Naive B cell (primary cell): ENCODE measurements at regions not wholly inside any gene's neighbourhood (a gene's known extent, or its start where the extent isn't known, plus 50 kb on each side); places are given as distances from the start of the nearest gene placed in this dataset.

Experiments
- ATAC-seq, 2 donors: fragments of 150-1000 bp; cut with Tn5 transposase; 2 replicates each; pipeline ENCODE4 v1.10.0; 2021; ENCODE audit warnings: low read depth in 2 of 2, mild to moderate bottlenecking in 2 of 2, moderate library complexity in 2 of 2
- DNase-seq: peaks from one replicate; pipeline ENCODE4 v3.0.0; 2022
- H3K27ac Mint-ChIP-seq, 6 donors: one replicate each; pipeline ENCODE4 v1.8.0; 2020 to 2022; ENCODE audit warnings: mild to moderate bottlenecking in 6 of 6, mixed read lengths in 6 of 6, moderate library complexity in 5 of 6, inconsistent platforms in 2 of 6
- H3K27me3 Mint-ChIP-seq, 3 donors: one replicate each; pipeline ENCODE4 v1.8.0; 2021 to 2022; ENCODE audit warnings: mixed read lengths in 3 of 3, mild to moderate bottlenecking in 1 of 3
- H3K36me3 Mint-ChIP-seq, 2 donors: one replicate each; pipeline ENCODE4 v1.8.0; 2020 to 2022; ENCODE audit warnings: mixed read lengths in 2 of 2, inconsistent platforms in 1 of 2, mild to moderate bottlenecking in 1 of 2
- H3K4me1 Mint-ChIP-seq, 3 donors: one replicate each; pipeline ENCODE4 v1.8.0; 2020 to 2022; ENCODE audit warnings: mixed read lengths in 3 of 3, inconsistent platforms in 1 of 3, mild to moderate bottlenecking in 1 of 3, moderate library complexity in 1 of 3
- H3K4me3 Mint-ChIP-seq, 8 donors: one replicate each; pipeline ENCODE4 v1.8.0; 2020 to 2022; ENCODE audit warnings: mild to moderate bottlenecking in 8 of 8, mixed read lengths in 8 of 8, moderate library complexity in 8 of 8, inconsistent platforms in 2 of 8
- H3K9me3 Mint-ChIP-seq, 7 donors: one replicate each; pipeline ENCODE4 v1.8.0; 2020 to 2022; ENCODE audit warnings: mixed read lengths in 7 of 7, mild to moderate bottlenecking in 5 of 7, inconsistent platforms in 2 of 7, moderate library complexity in 1 of 7

- H3K36me3 Mint-ChIP-seq = peaks cover 4 to 7% of the 10 kb centered on the region in 2 donors
- no peak overlapping the region for H3K27ac Mint-ChIP-seq
- H3K4me3 Mint-ChIP-seq = no peak overlapping the region
- peaks cover 4 to 7% (median 6%) of the 10 kb centered on the region in 3 donors for H3K4me1 Mint-ChIP-seq
- no peak for DNase-seq
- no peak for ATAC-seq
- H3K9me3 Mint-ChIP-seq = peaks cover 0 to 7% (median 4%) of the 10 kb centered on the region in 7 donors
- H3K27me3 Mint-ChIP-seq = no peaks in the 10 kb centered on the region
Measured at GRCh38 chr5:89020926-89021610, 138.1 kb upstream of the MEF2C start.

GRCh38 chr5:89016741-89017303 lies 133.8 kb upstream of the MEF2C start:
- no peak overlapping the region for H3K27ac Mint-ChIP-seq
- H3K4me1 Mint-ChIP-seq = peaks cover 0 to 3% (median 0%) of the 10 kb centered on the region in 3 donors
- no peaks in the 10 kb centered on the region for H3K27me3 Mint-ChIP-seq
- ATAC-seq = no peak
- peaks cover 0 to 18% of the 10 kb centered on the region in 2 donors for H3K36me3 Mint-ChIP-seq
- no peaks in the 10 kb centered on the region for H3K9me3 Mint-ChIP-seq
- H3K4me3 Mint-ChIP-seq = no peak overlapping the region
- DNase-seq = no peak

- peaks cover 0 to 3% (median 0%) of the 10 kb centered on the region in 3 donors for H3K4me1 Mint-ChIP-seq
- peaks cover 0 to 24% of the 10 kb centered on the region in 2 donors for H3K36me3 Mint-ChIP-seq
- no peak overlapping the region for H3K4me3 Mint-ChIP-seq
- ATAC-seq (no peak), DNase-seq (no peak)
- H3K27ac Mint-ChIP-seq = no peak overlapping the region
- H3K27me3 Mint-ChIP-seq = no peaks in the 10 kb centered on the region
- no peaks in the 10 kb centered on the region for H3K9me3 Mint-ChIP-seq
Measured at GRCh38 chr5:89015409-89015808, 132.4 kb upstream of the MEF2C start.

- DNase-seq (no peak), ATAC-seq (no peak)
- no peak overlapping the region for H3K27ac Mint-ChIP-seq
- H3K27me3 Mint-ChIP-seq = no peaks in the 10 kb centered on the region
- peaks cover 0 to 24% of the 10 kb centered on the region in 2 donors for H3K36me3 Mint-ChIP-seq
- peaks cover 0 to 7% (median 0%) of the 10 kb centered on the region in 3 donors for H3K4me1 Mint-ChIP-seq
- H3K4me3 Mint-ChIP-seq = no peak overlapping the region
- H3K9me3 Mint-ChIP-seq = peaks cover 0 to 5% (median 0%) of the 10 kb centered on the region in 7 donors
Measured at GRCh38 chr5:89011778-89012711, 129.1 kb upstream of the MEF2C start.

GRCh38 chr5:89010512-89010911 lies 127.5 kb upstream of the MEF2C start:
- ATAC-seq = no peak
- no peak for DNase-seq
- peaks cover 0 to 24% of the 10 kb centered on the region in 2 donors for H3K36me3 Mint-ChIP-seq
- H3K9me3 Mint-ChIP-seq = peaks cover 0 to 5% (median 0%) of the 10 kb centered on the region in 7 donors
- H3K4me3 Mint-ChIP-seq = no peak overlapping the region
- H3K27ac Mint-ChIP-seq = peak overlapping the region in 1 of 6 donors; percentile 32
- peaks cover 0 to 7% (median 4%) of the 10 kb centered on the region in 3 donors for H3K4me1 Mint-ChIP-seq
- no peaks in the 10 kb centered on the region for H3K27me3 Mint-ChIP-seq

- Mint-ChIP-seq H3K27me3 (no peaks in the 10 kb centered on the region), H3K36me3 (peaks cover 0 to 18% of the 10 kb centered on the region in 2 donors), H3K9me3 (peaks cover 0 to 10% (median 3%) of the 10 kb centered on the region in 7 donors), H3K27ac (peak overlapping the region in 1 of 6 donors; percentile 3), H3K4me3 (no peak overlapping the region), H3K4me1 (peaks cover 0 to 7% (median 4%) of the 10 kb centered on the region in 3 donors)
- ATAC-seq = no peak
- DNase-seq = no peak
Measured at GRCh38 chr5:89008291-89008690, 125.3 kb upstream of the MEF2C start.

GRCh38 chr5:89005990-89006389 lies 123.0 kb upstream of the MEF2C start:
- ATAC-seq = no peak
- Mint-ChIP-seq H3K4me1 (peaks cover 0 to 7% (median 4%) of the 10 kb centered on the region in 3 donors), H3K9me3 (peaks cover 0 to 15% (median 7%) of the 10 kb centered on the region in 7 donors), H3K36me3 (peaks cover 0 to 17% of the 10 kb centered on the region in 2 donors), H3K27me3 (no peaks in the 10 kb centered on the region), H3K4me3 (no peak overlapping the region), H3K27ac (no peak overlapping the region)
- DNase-seq = no peak

GRCh38 chr5:89004379-89004778 lies 121.4 kb upstream of the MEF2C start:
- Mint-ChIP-seq H3K4me1 (peaks cover 0 to 8% (median 0%) of the 10 kb centered on the region in 3 donors), H3K36me3 (peaks cover 0 to 6% of the 10 kb centered on the region in 2 donors), H3K27me3 (no peaks in the 10 kb centered on the region), H3K9me3 (peaks cover 0 to 15% (median 7%) of the 10 kb centered on the region in 7 donors), H3K27ac (no peak overlapping the region), H3K4me3 (no peak overlapping the region)
- ATAC-seq = no peak
- DNase-seq = no peak

- Mint-ChIP-seq H3K9me3 (peaks cover 0 to 15% (median 7%) of the 10 kb centered on the region in 7 donors), H3K4me3 (no peak overlapping the region), H3K27me3 (no peaks in the 10 kb centered on the region), H3K4me1 (peaks cover 0 to 8% (median 0%) of the 10 kb centered on the region in 3 donors), H3K36me3 (peaks cover 0 to 6% of the 10 kb centered on the region in 2 donors), H3K27ac (no peak overlapping the region)
- ATAC-seq (no peak), DNase-seq (no peak)
Measured at GRCh38 chr5:89003563-89004036, 120.6 kb upstream of the MEF2C start.

- peaks cover 0 to 6% of the 10 kb centered on the region in 2 donors for H3K36me3 Mint-ChIP-seq
- H3K4me3 Mint-ChIP-seq = no peak overlapping the region
- DNase-seq (no peak), ATAC-seq (no peak)
- peaks cover 0 to 10% (median 4%) of the 10 kb centered on the region in 7 donors for H3K9me3 Mint-ChIP-seq
- peaks cover 0 to 4% (median 0%) of the 10 kb centered on the region in 3 donors for H3K4me1 Mint-ChIP-seq
- no peak overlapping the region for H3K27ac Mint-ChIP-seq
- H3K27me3 Mint-ChIP-seq = no peaks in the 10 kb centered on the region
Measured at GRCh38 chr5:88999853-89000252, 116.9 kb upstream of the MEF2C start.

- Mint-ChIP-seq H3K9me3 (peaks cover 0 to 6% (median 4%) of the 10 kb centered on the region in 7 donors), H3K4me1 (peaks cover 0 to 4% (median 0%) of the 10 kb centered on the region in 3 donors), H3K27me3 (no peaks in the 10 kb centered on the region), H3K36me3 (peaks cover 0 to 13% of the 10 kb centered on the region in 2 donors), H3K27ac (no peak overlapping the region), H3K4me3 (no peak overlapping the region)
- DNase-seq = no peak
- no peak for ATAC-seq
Measured at GRCh38 chr5:88997937-88998336, 115.0 kb upstream of the MEF2C start.

- Mint-ChIP-seq H3K36me3 (peaks cover 7 to 12% of the 10 kb centered on the region in 2 donors), H3K27me3 (no peaks in the 10 kb centered on the region), H3K4me1 (peaks cover 8 to 21% (median 17%) of the 10 kb centered on the region in 3 donors), H3K27ac (no peak overlapping the region), H3K4me3 (no peak overlapping the region), H3K9me3 (peaks cover 0 to 4% (median 3%) of the 10 kb centered on the region in 7 donors)
- ATAC-seq = no peak
- DNase-seq = no peak
Measured at GRCh38 chr5:88984040-88984439, 101.1 kb upstream of the MEF2C start.

GRCh38 chr5:88979726-88980125 lies 96.7 kb upstream of the MEF2C start:
- H3K4me3 Mint-ChIP-seq = no peak overlapping the region

More at GRCh38 chr5:88979726-88980125, 96.7 kb upstream of the MEF2C start:
- DNase-seq (no peak), ATAC-seq (no peak)
- Mint-ChIP-seq H3K4me1 (peaks cover 14 to 27% (median 22%) of the 10 kb centered on the region in 3 donors), H3K27me3 (no peaks in the 10 kb centered on the region), H3K9me3 (peaks cover 0 to 2% (median 0%) of the 10 kb centered on the region in 7 donors), H3K36me3 (peaks cover 0 to 9% of the 10 kb centered on the region in 2 donors), H3K27ac (no peak overlapping the region)
